GM18873 (cell line): ENCODE measurements at regions not wholly inside any gene's neighbourhood (a gene's known extent, or its start where the extent isn't known, plus 50 kb on each side); places are given as distances from the start of the nearest gene placed in this dataset.

Experiments used
- ATAC-seq: cut with Tn5 transposase; IDR thresholded peaks from one replicate; pipeline ENCODE4 v1.9.1; 2021; ENCODE audit warnings: mild to moderate bottlenecking, moderate library complexity, moderate number of reproducible peaks; ENCODE audit not compliant: unreplicated experiment, low FRiP score

- ATAC-seq: no peak
These were observed 781.4 kb upstream of the ROBO1 start for GRCh38 chr3:80549173-80549572.

GRCh38 chr3:80543154-80543553, 775.4 kb upstream of the ROBO1 start:
- ATAC-seq: no peak

- ATAC-seq: no peak
These were observed 774.7 kb upstream of the ROBO1 start for GRCh38 chr3:80542456-80542855.

- ATAC-seq: no peak
These were observed 769.9 kb upstream of the ROBO1 start for GRCh38 chr3:80537680-80538079.

- ATAC-seq: no peak
These were observed 767.5 kb upstream of the ROBO1 start for GRCh38 chr3:80535286-80535685.

GRCh38 chr3:80533553-80533952, 765.8 kb upstream of the ROBO1 start:
- no peak for ATAC-seq

- ATAC-seq: no peak
These were observed 758.4 kb upstream of the ROBO1 start for GRCh38 chr3:80526153-80526552.

- no peak for ATAC-seq
These were observed 753.3 kb upstream of the ROBO1 start for GRCh38 chr3:80521081-80521480.

- ATAC-seq: no peak
These were observed 751.6 kb upstream of the ROBO1 start for GRCh38 chr3:80519436-80519835.

- no peak for ATAC-seq
These were observed 728.7 kb upstream of the ROBO1 start for GRCh38 chr3:80496452-80496851.

GRCh38 chr3:80492162-80492561, 724.4 kb upstream of the ROBO1 start:
- ATAC-seq: no peak

- ATAC-seq: no peak
These were observed 705.2 kb upstream of the ROBO1 start for GRCh38 chr3:80472961-80473360.

- ATAC-seq: no peak
These were observed 704.7 kb upstream of the ROBO1 start for GRCh38 chr3:80472459-80472858.

- no peak for ATAC-seq
These were observed 702.6 kb upstream of the ROBO1 start for GRCh38 chr3:80470433-80470832.

- no peak for ATAC-seq
These were observed 697.9 kb upstream of the ROBO1 start for GRCh38 chr3:80465746-80466145.

- ATAC-seq: no peak
These were observed 683.6 kb upstream of the ROBO1 start for GRCh38 chr3:80451393-80451792.

- ATAC-seq: no peak
These were observed 677.8 kb upstream of the ROBO1 start for GRCh38 chr3:80445641-80446040.

GRCh38 chr3:80445053-80445452, 677.3 kb upstream of the ROBO1 start:
- no peak for ATAC-seq

- ATAC-seq: no peak
These were observed 671.7 kb upstream of the ROBO1 start for GRCh38 chr3:80439490-80439889.

- no peak for ATAC-seq
These were observed 666.6 kb upstream of the ROBO1 start for GRCh38 chr3:80434366-80434765.

- no peak for ATAC-seq
These were observed 657.2 kb upstream of the ROBO1 start for GRCh38 chr3:80424951-80425350.

- no peak for ATAC-seq
These were observed 640.4 kb upstream of the ROBO1 start for GRCh38 chr3:80408030-80408721.

- ATAC-seq: no peak
These were observed 637.8 kb upstream of the ROBO1 start for GRCh38 chr3:80405618-80406017.
